Retinal pigment epithelial cell (primary cell): ENCODE measurements at regions not wholly inside any gene's neighbourhood (a gene's known extent, or its start where the extent isn't known, plus 50 kb on each side); places are given as distances from the start of the nearest gene placed in this dataset.
A peak's percentile ranks its signal among the peaks of the same experiment; 100 is the strongest.

Experiments
- DNase-seq: peaks from one replicate; pipeline ENCODE4 v3.0.0-alpha.2; 2010; ENCODE audit warnings: low read depth
- H3K4me3 ChIP-seq: 2 replicates; pipeline ENCODE4 v1.5.1; 2011; ENCODE audit warnings: mild to moderate bottlenecking, low read length, control low read depth, moderate library complexity
- CTCF ChIP-seq: conservative IDR thresholded peaks from 2 replicates; pipeline ENCODE4 v1.5.1; 2011; ENCODE audit warnings: low read depth, low read length, control low read depth, inconsistent platforms

DNA sequence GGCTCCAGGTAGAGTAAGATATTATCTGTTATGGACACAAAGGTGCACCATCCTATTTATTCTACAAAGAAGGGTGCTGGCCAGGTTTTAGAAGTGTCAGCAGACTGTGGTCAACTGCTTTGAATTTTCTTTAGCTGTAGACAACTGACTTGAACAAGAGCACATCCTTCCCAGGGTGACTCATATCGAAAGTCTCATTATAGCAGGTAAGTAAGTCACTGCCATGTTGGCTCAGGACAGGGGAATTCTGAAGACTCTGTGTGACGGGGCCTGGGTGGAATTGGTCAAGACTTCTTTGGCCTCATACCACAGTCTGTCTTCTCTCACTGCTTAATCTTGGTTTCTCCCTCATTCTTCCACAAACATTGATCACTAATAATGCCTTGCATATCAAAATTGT is 214.5 kb upstream of the CDH9 start:
- no peak for TF ChIP-seq CTCF
- no peak for DNase-seq

GRCh38 chr5:27242258-27242626 is 203.9 kb upstream of the CDH9 start:
- DNase-seq = no peak
- no peak overlapping the region for H3K4me3 ChIP-seq
- TF ChIP-seq CTCF = no peak

More for the DNA sequence above, 214.5 kb upstream of the CDH9 start:
- H3K4me3 ChIP-seq = no peak overlapping the region

- TF ChIP-seq CTCF = peak; percentile 28
- no peak overlapping the region for H3K4me3 ChIP-seq
- DNase-seq = peak; percentile 98
Measured at GRCh38 chr5:27241564-27242257, 203.3 kb upstream of the CDH9 start.

GRCh38 chr5:27240791-27241190 is 202.4 kb upstream of the CDH9 start:
- H3K4me3 ChIP-seq = no peak overlapping the region
- DNase-seq = no peak
- no peak for TF ChIP-seq CTCF

GRCh38 chr5:27234916-27235315 is 196.5 kb upstream of the CDH9 start:
- no peak overlapping the region for H3K4me3 ChIP-seq

DNA sequence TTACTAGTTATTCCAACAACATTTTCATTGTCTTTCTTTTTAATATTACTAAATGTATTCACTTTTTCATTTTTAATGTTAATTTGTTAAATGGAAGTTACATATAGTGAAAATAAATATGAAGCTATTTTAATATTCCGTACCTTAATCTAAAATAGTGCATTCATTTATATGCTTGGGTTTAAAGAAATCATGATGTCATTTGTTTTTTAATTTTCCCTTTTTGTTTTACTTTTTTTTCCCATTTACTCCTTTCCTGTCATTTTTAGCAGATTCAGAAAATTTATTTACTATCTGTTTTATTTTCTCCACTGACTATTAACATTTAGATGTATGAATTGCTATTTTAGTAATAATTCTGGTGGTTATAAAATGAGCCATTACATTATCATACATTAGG is 183.0 kb upstream of the CDH9 start:
- no peak for DNase-seq
- no peak for TF ChIP-seq CTCF
- H3K4me3 ChIP-seq = no peak overlapping the region

More at GRCh38 chr5:27234916-27235315, 196.5 kb upstream of the CDH9 start:
- no peak for DNase-seq
- no peak for TF ChIP-seq CTCF

DNA sequence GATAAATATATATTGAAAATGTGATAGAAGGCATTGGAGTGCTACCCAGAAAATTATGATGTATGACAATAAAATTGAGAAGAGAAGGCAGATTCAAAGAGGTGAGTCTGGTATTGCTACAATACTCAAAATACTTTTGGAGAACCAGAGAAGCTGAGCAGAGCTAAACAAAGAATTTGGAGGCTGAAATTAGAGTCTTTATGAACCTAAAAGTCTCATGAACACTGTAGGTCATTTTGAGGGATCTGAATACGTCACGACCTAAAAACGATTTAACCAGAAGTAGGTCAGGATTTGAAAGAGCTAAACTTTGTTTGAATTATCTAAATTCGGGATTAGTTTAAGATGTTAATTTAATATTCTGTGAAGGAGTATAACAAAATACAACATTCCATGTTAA is 182.4 kb upstream of the CDH9 start:
- H3K4me3 ChIP-seq = no peak overlapping the region
- no peak for TF ChIP-seq CTCF
- DNase-seq = no peak
